CD4-positive, alpha-beta T cell (primary cell): ENCODE measurements at regions not wholly inside any gene's neighbourhood (a gene's known extent, or its start where the extent isn't known, plus 50 kb on each side); places are given as distances from the start of the nearest gene placed in this dataset.

Experiments
- ATAC-seq: fragments of 200-7000 bp; cut with Tn5 transposase; one replicate; pipeline ENCODE4 v1.10.0; 2022; ENCODE audit warnings: mild to moderate bottlenecking; ENCODE audit not compliant: poor library complexity
- CTCF ChIA-PET: fragments of 350-600 bp; sonication (Branson Sonifier 250); formaldehyde crosslinking; loops from one replicate; lab custom pipeline; 2021; ENCODE audit warnings: antibody characterized with exemption, inconsistent platforms; lab: Charles Lee
- POLR2A ChIA-PET: fragments of 350-600 bp; sonication (Branson Sonifier 250); formaldehyde crosslinking; loops from one replicate; lab custom pipeline; 2021; ENCODE audit warnings: antibody characterized with exemption, inconsistent platforms; lab: Charles Lee
- DNase-seq, 14 experiments: peaks; one replicate each; pipeline ENCODE4 v3.0.0-alpha.2; 2013 to 2020; ENCODE audit warnings: mixed read lengths in 2 of 14
- H3K27ac ChIP-seq, 2 donors: one replicate each; pipeline versions ENCODE4 v1.5.1 to v1.7.0; 2013; ENCODE audit warnings: low read length in 2 of 2, low read depth in 1 of 2, mild to moderate bottlenecking in 1 of 2
- H3K27me3 ChIP-seq, 2 experiments: 1 replicate in 1 of 2; 2 replicates in 1 of 2; pipeline versions ENCODE4 v1.6.1 to v1.7.0; 2013; ENCODE audit warnings: low read length in 2 of 2, control low read depth in 1 of 2, mild to moderate bottlenecking in 1 of 2, moderate library complexity in 1 of 2; ENCODE audit not compliant: insufficient read depth in 2 of 2, control insufficient read depth in 1 of 2
- H3K36me3 ChIP-seq: one replicate; pipeline ENCODE4 v1.6.1; 2013; ENCODE audit warnings: low read length, control low read depth; ENCODE audit not compliant: insufficient read depth
- H3K4me1 ChIP-seq: one replicate; pipeline ENCODE4 v1.6.1; 2013; ENCODE audit warnings: low read length, control low read depth; ENCODE audit not compliant: insufficient read depth
- H3K4me3 ChIP-seq: one replicate; pipeline ENCODE4 v1.5.1; 2013; ENCODE audit warnings: mild to moderate bottlenecking, low read length, moderate library complexity
- H3K9me3 ChIP-seq, 2 experiments: 1 replicate in 1 of 2; 2 replicates in 1 of 2; pipeline versions ENCODE4 v1.6.1 to v1.7.0; 2013; ENCODE audit warnings: low read length in 2 of 2, mild to moderate bottlenecking in 2 of 2, control low read depth in 1 of 2, moderate library complexity in 1 of 2; ENCODE audit not compliant: control insufficient read depth in 1 of 2, insufficient read depth in 1 of 2
- H3K27ac Mint-ChIP-seq: one replicate; pipeline ENCODE4 v1.8.0; 2020; ENCODE audit warnings: mixed read lengths
- H3K27me3 Mint-ChIP-seq: one replicate; pipeline ENCODE4 v1.8.0; 2021; ENCODE audit warnings: mixed read lengths
- H3K36me3 Mint-ChIP-seq: one replicate; pipeline ENCODE4 v1.8.0; 2021; ENCODE audit warnings: low read depth, mixed read lengths
- H3K4me1 Mint-ChIP-seq: one replicate; pipeline ENCODE4 v1.8.0; 2021; ENCODE audit warnings: low read depth, mixed read lengths
- H3K4me3 Mint-ChIP-seq: one replicate; pipeline ENCODE4 v1.8.0; 2020; ENCODE audit warnings: mild to moderate bottlenecking, mixed read lengths
- H3K9me3 Mint-ChIP-seq: one replicate; pipeline ENCODE4 v1.8.0; 2020; ENCODE audit warnings: mixed read lengths
- CTCF ChIP-seq: fragments of 200-600 bp; IDR thresholded peaks from one replicate; pipeline ENCODE4 v1.8.0; 2022; ENCODE audit warnings: antibody characterized with exemption, mild to moderate bottlenecking
- intact Hi-C, 2 experiments: fragments of 100-400 bp; cut with DNase I in 1 of 2; cut with micrococcal nuclease in 1 of 2; formaldehyde crosslinking; loops; one replicate each; pipeline versions ENCODE4 v1.15.1 to v1.9.0; 2023 to 2025; cut with DNase I, micrococcal nuclease

GRCh38 chr4:111215755-111216154, 592.9 kb upstream of the PITX2 start:
- no peak for TF ChIP-seq CTCF
- H3K27ac ChIP-seq, result no peak overlapping the region
- no peaks in the 10 kb centered on the region for H3K9me3 ChIP-seq
- H3K4me1 ChIP-seq, result no peaks in the 10 kb centered on the region
- ATAC-seq, result no peak
- no peaks in the 10 kb centered on the region for H3K36me3 Mint-ChIP-seq
- no peaks in the 10 kb centered on the region for H3K36me3 ChIP-seq
- intact Hi-C loops, result no loop called here
- H3K9me3 Mint-ChIP-seq, result peaks cover 4% of the 10 kb centered on the region
- H3K4me3 ChIP-seq, result no peak overlapping the region
- CTCF ChIA-PET, result no interaction called here
- no peaks in the 10 kb centered on the region for H3K4me1 Mint-ChIP-seq
- DNase-seq, result no peak
- H3K4me3 Mint-ChIP-seq, result no peak overlapping the region
- no peaks in the 10 kb centered on the region for H3K27me3 ChIP-seq
- H3K27ac Mint-ChIP-seq, result no peak overlapping the region
- POLR2A ChIA-PET, result no interaction called here
- H3K27me3 Mint-ChIP-seq, result no peaks in the 10 kb centered on the region

DNA sequence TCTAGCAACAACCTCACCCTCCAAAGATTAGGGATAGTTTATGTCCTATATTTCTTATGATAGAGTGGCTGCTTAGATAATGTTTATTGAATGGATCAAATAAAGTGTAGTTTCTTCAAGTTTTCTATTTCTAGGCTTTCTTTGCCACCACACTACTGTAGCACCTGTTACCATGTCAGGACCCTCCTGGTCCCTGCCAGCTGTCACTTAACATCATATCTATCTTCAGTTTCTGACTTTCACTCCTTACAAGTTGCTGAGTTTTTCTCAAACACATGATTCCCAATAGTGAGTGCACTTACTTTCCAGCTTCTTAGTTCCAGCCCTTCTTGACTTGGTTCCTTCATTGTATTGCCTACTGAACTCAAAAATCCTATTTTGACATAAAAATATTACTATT, 593.9 kb upstream of the PITX2 start:
- no peaks in the 10 kb centered on the region for H3K36me3 ChIP-seq
- TF ChIP-seq CTCF, result no peak
- no peak overlapping the region for H3K4me3 ChIP-seq
- intact Hi-C loops, result no loop called here
- POLR2A ChIA-PET, result no interaction called here
- no peak overlapping the region for H3K27ac ChIP-seq
- Mint-ChIP-seq H3K27ac (no peak overlapping the region), H3K4me3 (no peak overlapping the region), H3K36me3 (no peaks in the 10 kb centered on the region), H3K27me3 (no peaks in the 10 kb centered on the region), H3K9me3 (peaks cover 4% of the 10 kb centered on the region), H3K4me1 (no peaks in the 10 kb centered on the region)
- ATAC-seq (no peak), DNase-seq (no peak)
- no peaks in the 10 kb centered on the region for H3K27me3 ChIP-seq
- CTCF ChIA-PET, result no interaction called here
- no peaks in the 10 kb centered on the region for H3K4me1 ChIP-seq
- peaks cover 0 to under 1% of the 10 kb centered on the region in 2 experiments for H3K9me3 ChIP-seq

GRCh38 chr4:111221371-111221770, 598.5 kb upstream of the PITX2 start:
- DNase-seq, result no peak
- Mint-ChIP-seq H3K36me3 (no peaks in the 10 kb centered on the region), H3K27ac (no peak overlapping the region), H3K4me3 (no peak overlapping the region), H3K9me3 (no peaks in the 10 kb centered on the region), H3K27me3 (no peaks in the 10 kb centered on the region), H3K4me1 (no peaks in the 10 kb centered on the region)
- ATAC-seq, result no peak
- ChIA-PET POLR2A (no interaction called here), CTCF (no interaction called here)
- no peaks in the 10 kb centered on the region for H3K36me3 ChIP-seq
- peaks cover 0 to 3% of the 10 kb centered on the region in 2 experiments for H3K9me3 ChIP-seq
- no peak overlapping the region for H3K4me3 ChIP-seq
- H3K4me1 ChIP-seq, result no peaks in the 10 kb centered on the region
- no peak for TF ChIP-seq CTCF
- no peak overlapping the region for H3K27ac ChIP-seq
- no peaks in the 10 kb centered on the region for H3K27me3 ChIP-seq
- intact Hi-C loops, result no loop called here
